CD4-positive, alpha-beta T cell treated with Interleukin-4 for 1 hour (primary cell): ENCODE measurements at regions not wholly inside any gene's neighbourhood (a gene's known extent, or its start where the extent isn't known, plus 50 kb on each side); places are given as distances from the start of the nearest gene placed in this dataset.
"Not testable (repeated sequence)": the region's sequence is repeated elsewhere in the genome, so short reads cannot be mapped to it uniquely, and the experiment has no call there.

ENCODE experiments used
- DNase-seq, 2 donors: peaks; one replicate each; pipeline ENCODE4 v3.0.0-alpha.2; 2020 to 2022

DNA sequence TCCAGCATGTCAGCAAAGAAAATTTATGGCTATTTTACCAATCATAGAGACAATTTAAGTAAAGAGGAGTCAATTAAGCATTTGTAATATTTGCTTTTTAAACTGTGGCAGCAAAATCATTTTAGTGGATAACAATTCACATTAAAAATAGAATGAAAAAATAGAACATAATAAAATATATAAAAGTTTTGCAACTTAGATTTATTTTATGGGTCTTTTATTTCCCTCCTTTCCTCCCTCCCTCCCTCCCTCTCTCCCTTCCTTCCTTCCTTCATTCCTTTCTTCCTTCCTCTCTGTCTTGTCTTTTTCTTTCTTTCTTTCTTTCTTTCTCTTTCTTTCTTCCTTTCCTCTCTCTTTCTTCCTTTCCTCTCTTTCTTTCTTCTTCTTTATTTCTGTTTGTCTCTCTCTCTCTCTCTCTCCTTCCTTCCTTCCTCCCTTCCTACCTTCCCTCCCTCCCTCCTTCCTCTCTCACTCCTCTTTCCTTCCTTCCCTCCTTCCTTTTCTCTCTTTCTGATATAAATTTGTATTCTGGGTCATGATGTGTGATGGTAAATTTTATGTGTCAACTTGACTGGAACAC is 610.9 kb upstream of the CITED2 start:
- DNase-seq, result no peak

DNA sequence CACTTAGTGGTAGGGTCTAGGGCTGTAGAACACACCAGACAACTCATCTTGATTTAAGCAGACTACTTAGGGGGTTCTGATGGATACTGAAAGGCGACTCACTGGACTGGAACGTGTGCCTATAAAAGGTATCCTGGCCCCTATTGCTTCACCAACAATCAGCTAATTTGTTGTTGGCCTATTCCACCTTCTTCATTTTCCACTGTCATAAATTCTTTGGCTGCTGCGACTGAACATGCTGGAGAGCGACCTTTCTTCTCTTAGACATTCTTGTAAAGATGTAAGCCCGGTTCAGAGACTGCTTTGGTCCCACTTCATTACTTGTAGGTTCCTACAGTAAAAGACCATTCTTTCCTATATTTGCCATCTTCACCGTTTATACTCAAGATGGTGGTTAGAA is 609.9 kb upstream of the CITED2 start:
- DNase-seq, result no peak

DNA sequence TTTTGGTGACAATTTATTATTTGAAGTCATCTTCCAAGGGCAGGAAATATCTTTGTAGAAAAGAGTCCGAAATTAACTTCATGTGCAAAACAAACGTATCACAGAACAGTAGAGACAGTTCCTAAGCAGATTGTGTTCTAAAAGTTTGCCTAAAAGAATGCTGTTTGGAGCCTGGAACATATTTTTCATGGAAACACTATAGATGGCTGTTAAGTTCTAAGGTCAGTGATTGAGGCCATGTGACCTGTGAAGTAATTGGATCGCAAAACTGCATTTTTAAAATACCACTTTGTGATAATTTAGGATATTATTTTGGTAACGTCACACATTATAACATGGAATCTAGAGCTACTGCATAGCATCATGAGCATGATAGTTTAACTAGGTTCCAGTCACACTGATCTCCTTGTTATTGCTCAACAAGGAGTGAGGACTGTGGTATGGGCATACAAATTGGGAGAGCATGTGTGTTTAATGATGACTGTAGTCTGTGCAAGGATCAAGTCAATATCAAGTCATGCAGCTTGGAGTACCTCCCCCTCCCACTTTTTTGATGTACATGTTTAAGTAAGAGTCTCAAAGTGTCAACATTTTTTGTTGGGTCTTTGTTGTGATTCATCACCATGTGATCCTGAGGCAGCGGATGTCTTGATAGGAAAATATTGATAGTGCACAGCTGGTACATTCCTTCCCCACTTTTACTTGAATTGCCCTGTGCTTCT is 609.3 kb upstream of the CITED2 start:
- DNase-seq, result no peak

GRCh38 chr6:139982652-139983295 is 608.3 kb upstream of the CITED2 start:
- no peak for DNase-seq

DNA sequence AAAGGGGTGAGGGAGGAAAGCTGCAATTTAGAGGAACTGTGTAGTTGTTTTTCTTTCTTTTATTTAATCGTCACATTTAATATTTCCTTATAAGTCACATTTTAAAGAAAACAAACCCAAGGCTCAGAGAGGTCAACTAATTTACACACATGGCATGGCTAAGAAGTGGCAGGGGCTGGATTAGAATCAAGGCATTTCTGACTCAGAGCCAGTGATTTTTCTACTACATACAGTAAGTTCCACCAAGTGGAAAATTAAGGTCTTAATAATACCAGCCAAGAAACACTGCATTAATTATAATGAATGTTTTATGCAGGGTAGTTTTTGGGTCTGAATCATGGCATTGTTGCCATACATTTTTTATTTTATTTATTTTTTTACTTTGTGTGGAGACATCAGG is 607.7 kb upstream of the CITED2 start:
- no peak for DNase-seq

DNA sequence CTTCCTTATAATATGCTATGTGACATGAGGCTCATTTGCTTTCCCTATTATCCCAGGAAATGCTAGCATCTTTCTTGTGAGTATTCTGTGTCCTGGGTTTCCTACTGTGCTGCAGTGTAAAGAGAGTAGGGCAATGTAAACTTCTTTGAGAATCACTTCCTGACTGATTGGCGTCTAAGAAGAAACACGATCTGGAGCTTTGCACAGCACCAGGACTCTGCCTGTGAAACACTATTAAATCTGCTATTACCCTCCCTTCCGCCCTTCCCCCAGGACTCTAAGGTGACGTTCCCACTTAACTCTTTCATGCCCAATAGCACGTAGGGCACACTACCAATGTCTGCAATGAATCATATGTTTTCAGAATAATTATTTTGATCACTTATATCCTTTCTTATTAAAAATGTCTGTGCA is 607.3 kb upstream of the CITED2 start:
- DNase-seq, result no peak

GRCh38 chr6:139981066-139981624 is 606.7 kb upstream of the CITED2 start:
- no peak for DNase-seq

DNA sequence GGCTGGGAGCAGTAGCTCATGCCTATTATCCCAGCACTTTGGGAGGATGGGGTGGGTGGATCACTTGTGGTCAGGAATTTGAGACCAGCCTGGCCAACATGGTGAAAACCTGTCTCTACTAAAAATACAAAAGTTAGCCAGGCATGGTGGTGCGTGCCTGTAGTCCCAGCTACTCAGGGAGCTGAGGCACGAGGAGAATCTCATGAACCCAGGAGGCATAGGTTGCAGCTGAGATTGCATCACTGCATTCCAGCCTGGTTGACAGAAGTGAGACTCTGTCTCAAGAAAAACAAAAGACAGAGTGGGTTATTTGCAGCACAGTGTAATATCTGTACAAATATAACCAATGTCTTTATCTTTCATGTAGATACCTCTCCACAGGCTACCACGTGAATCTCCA is 606.2 kb upstream of the CITED2 start:
- not testable (repeated sequence) for DNase-seq

- DNase-seq, result no peak
Observed at GRCh38 chr6:139979021-139979725, 604.7 kb upstream of the CITED2 start.

GRCh38 chr6:139977887-139978332 is 603.5 kb upstream of the CITED2 start:
- no peak for DNase-seq

- DNase-seq, result no peak
Observed at GRCh38 chr6:139973669-139974344, 599.4 kb upstream of the CITED2 start.

DNA sequence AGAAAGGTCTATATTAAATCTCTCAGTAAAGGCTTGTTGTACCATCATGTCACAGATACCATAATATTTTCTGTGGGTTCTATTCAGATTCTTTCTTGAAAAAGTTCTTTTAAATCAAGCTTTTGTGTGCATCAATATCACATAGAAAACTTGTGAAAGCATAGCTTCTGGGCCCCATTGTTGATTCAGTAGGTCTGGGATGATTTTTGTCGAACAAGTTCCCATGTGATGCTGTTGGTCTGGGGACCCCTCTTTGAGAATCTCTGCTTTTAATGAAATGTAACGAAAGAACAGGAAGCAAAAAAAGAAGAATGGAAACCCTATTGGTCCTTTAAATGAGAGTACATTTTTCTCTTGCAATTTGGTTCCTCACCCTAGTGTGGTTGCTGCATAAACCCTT is 597.7 kb upstream of the CITED2 start:
- DNase-seq, result no peak

GRCh38 chr6:139970591-139970991 is 596.1 kb upstream of the CITED2 start:
- DNase-seq, result no peak

DNA sequence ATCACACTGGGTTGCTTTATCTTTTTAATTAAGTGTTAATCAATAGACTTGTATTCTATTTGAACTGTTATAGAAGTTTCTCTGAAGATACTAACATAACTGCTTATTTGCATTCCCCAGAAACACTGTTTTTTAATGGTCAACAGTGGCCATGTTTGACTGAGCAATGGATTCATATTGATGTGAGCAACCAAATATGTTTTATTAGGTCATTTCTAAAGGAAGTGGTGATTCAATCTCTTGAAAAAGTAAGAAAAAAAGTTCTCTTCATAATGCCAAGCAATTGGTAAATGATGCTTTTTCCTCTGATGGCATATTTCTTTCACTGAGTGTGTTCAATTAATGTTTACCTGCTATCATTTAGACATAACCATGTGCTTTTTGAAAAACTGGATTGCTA is 593.0 kb upstream of the CITED2 start:
- DNase-seq, result no peak

- no peak for DNase-seq
Observed at GRCh38 chr6:139965393-139965792, 590.9 kb upstream of the CITED2 start.

DNA sequence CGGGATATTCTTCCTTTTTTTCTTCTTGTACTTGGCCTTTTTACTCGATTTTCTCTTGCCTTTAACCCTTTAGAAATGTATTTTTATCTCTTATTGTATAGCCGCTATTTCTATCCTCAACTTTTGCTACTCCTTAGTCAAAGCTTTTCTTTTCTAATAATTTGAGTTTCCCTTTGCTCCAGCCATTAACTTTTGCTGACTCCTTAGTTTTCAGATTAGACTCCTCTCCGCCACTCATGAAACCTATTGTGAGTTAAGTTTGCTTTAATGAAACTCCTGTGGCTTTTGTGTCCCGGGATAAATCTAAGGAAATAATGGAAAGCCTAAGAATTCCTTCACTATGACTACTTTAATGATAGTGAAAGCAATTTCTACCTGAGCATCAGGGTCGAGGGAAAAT is 590.3 kb upstream of the CITED2 start:
- no peak for DNase-seq

DNA sequence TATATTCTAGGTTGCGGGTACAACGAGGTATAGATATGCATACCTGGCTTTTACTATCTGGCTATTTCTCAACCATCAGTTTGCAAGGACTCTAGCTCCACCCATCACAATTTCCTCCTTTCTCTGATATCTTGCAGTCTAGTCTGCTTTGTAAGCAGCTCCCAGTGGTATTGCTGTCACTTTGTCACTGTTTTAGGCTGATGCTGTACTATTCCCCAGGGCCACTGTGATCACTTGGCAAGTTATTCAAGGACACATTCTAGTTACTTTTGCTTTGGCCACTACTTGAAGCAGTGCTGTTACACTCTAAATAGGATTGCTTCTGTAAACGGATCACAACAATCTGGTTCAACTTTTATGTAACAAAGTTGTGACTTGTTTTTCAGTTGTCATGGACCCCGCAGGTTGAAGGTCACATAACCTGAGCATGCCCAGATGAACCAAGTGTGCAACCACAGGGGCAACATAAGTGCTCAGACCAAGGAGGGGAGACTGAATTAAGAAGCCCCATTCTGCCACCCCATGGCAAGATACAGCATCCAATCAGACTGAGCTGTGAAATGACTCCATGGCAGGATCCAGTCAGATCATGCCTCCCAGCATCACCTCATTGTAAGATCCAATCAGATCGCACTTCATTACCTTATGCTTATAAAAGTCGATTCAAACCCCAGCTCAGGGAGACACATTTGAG is 588.4 kb upstream of the CITED2 start:
- no peak for DNase-seq

DNA sequence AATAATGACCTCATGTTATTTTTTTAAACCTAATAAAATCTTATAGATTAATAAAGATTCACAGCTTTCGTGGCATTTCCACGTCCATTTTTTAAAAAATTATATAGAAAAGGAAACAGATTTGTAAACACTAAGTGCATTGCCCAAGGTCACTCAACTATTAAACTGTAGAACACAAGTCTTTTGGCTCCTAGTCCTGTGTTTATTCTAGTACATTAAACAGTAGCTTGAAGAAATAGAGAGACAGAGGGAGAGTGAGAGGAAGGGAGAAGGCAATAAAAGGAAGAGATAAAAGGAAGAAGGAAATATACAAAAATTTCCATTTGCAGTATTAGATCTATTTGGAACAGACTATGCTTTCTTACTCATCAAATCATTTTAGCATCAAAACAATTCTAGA is 586.7 kb upstream of the CITED2 start:
- DNase-seq, result no peak

DNA sequence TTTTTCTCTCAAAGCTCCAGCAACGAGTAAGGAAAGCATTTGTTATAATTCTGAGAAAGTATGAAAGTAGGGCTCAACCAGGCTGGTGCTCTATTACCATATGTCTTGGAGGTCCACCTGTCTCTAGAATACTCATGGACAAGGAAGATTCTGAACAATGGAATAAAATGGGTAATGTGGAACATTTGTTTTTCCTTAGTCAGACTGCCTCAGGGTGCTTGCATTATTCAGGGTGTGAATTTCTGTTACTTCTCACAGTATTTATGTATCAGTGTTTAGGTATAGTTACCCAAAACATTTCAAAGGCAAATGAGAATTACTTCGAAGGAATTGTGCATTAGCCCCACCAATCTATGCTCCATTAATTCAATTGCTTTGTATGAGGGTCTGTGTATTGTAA is 586.2 kb upstream of the CITED2 start:
- no peak for DNase-seq

GRCh38 chr6:139955366-139956155 is 581.1 kb upstream of the CITED2 start:
- no peak for DNase-seq

GRCh38 chr6:139954463-139955071 is 580.1 kb upstream of the CITED2 start:
- DNase-seq, result no peak
